PC-3 (cell line): ENCODE measurements at regions not wholly inside any gene's neighbourhood (a gene's known extent, or its start where the extent isn't known, plus 50 kb on each side); places are given as distances from the start of the nearest gene placed in this dataset.

ENCODE experiments used
- ATAC-seq: fragments of 200-7000 bp; cut with Tn5 transposase; 2 replicates; pipeline ENCODE4 v1.9.1; 2020; ENCODE audit warnings: mild to moderate bottlenecking, moderate library complexity
- BruUV-seq: library from RNA; stranded (reverse); fragments of 400-500 nt; replicated peaks from 2 replicates; lab custom pipeline; 2021; lab: Mats Ljungman, UMichigan
- CTCF ChIA-PET: fragments of 300-600 bp; sonication (Branson Sonifier 250); formaldehyde crosslinking; loops from one replicate; lab custom pipeline; 2022; ENCODE audit warnings: antibody characterized with exemption; lab: Charles Lee
- POLR2A ChIA-PET: fragments of 300-600 bp; sonication (Branson Sonifier 250); formaldehyde crosslinking; loops from one replicate; lab custom pipeline; 2022; ENCODE audit warnings: antibody characterized with exemption; ENCODE audit not compliant: unreplicated experiment; lab: Charles Lee
- DNase-seq: peaks from one replicate; pipeline ENCODE4 v3.0.0-alpha.2; 2015
- H2AFZ ChIP-seq: fragments of 300-600 bp; sonication (generic); 2 replicates; pipeline ENCODE4 v1.6.0; 2016; ENCODE audit warnings: antibody characterized with exemption, low read length
- H3F3A ChIP-seq: fragments of 300-600 bp; sonication (generic); one replicate; pipeline ENCODE4 v1.6.0; 2017; ENCODE audit warnings: antibody characterized with exemption, low read length, control low read depth, mild to moderate bottlenecking; ENCODE audit not compliant: unreplicated experiment
- H3K27ac ChIP-seq: fragments of 300-600 bp; sonication (generic); 2 replicates; pipeline ENCODE4 v1.5.1; 2016; ENCODE audit warnings: mild to moderate bottlenecking, low read length
- H3K27me3 ChIP-seq: fragments of 300-600 bp; sonication (generic); 2 replicates; pipeline ENCODE4 v1.6.1; 2016; ENCODE audit warnings: low read length, mixed read lengths
- H3K36me3 ChIP-seq: fragments of 300-600 bp; sonication (generic); 2 replicates; pipeline ENCODE4 v1.6.1; 2016; ENCODE audit warnings: low read depth, mixed run types, low read length, mixed read lengths
- H3K4me1 ChIP-seq: fragments of 300-600 bp; sonication (generic); 2 replicates; pipeline ENCODE4 v1.5.1; 2016; ENCODE audit warnings: low read length; ENCODE audit not compliant: insufficient read depth
- H3K4me2 ChIP-seq: fragments of 300-600 bp; sonication (generic); 2 replicates; pipeline ENCODE4 v1.6.0; 2016; ENCODE audit warnings: low read length
- H3K4me3 ChIP-seq: fragments of 300-600 bp; sonication (generic); 2 replicates; pipeline ENCODE4 v1.5.1; 2016; ENCODE audit warnings: mild to moderate bottlenecking, low read length, mixed read lengths
- H3K79me2 ChIP-seq: fragments of 300-600 bp; sonication (generic); 2 replicates; pipeline ENCODE4 v1.6.1; 2017; ENCODE audit warnings: low read length, mixed read lengths
- H3K9ac ChIP-seq: fragments of 300-600 bp; sonication (generic); 2 replicates; pipeline ENCODE4 v1.6.0; 2016; ENCODE audit warnings: mild to moderate bottlenecking, low read length
- H3K9me2 ChIP-seq: fragments of 300-600 bp; sonication (generic); replicated peaks from 2 replicates; pipeline ENCODE4 v1.6.1; 2016; ENCODE audit warnings: mixed run types, low read length, mixed read lengths
- H3K9me3 ChIP-seq: fragments of 300-600 bp; sonication (generic); 2 replicates; pipeline ENCODE4 v1.6.1; 2016; ENCODE audit warnings: low read length, mixed read lengths
- H4K20me1 ChIP-seq: fragments of 300-600 bp; sonication (generic); 2 replicates; pipeline ENCODE4 v1.6.1; 2016; ENCODE audit warnings: low read length, mixed read lengths
- CTCF ChIP-seq: fragments of 300-600 bp; sonication (generic); conservative IDR thresholded peaks from 2 replicates; pipeline ENCODE4 v1.5.1; 2017; ENCODE audit warnings: antibody characterized with exemption, low read depth, mild to moderate bottlenecking, low read length
- EZH2 ChIP-seq: fragments of 300-600 bp; sonication (generic); IDR thresholded peaks from one replicate; pipeline ENCODE4 v1.6.1; 2017; ENCODE audit warnings: antibody characterized with exemption, mild to moderate bottlenecking, low read length; ENCODE audit not compliant: unreplicated experiment
- EZH2phosphoT487 ChIP-seq: fragments of 300-600 bp; sonication (generic); IDR thresholded peaks from 2 replicates; pipeline ENCODE4 v1.6.1; 2018; ENCODE audit warnings: mild to moderate bottlenecking, antibody characterized with exemption, low read length, borderline replicate concordance
- intact Hi-C: fragments of 100-400 bp; cut with micrococcal nuclease; formaldehyde crosslinking; loops from 2 replicates; pipeline ENCODE4 v1.9.0; 2023

- no peak overlapping the region for H3K9ac ChIP-seq
- no peak overlapping the region for H3K27ac ChIP-seq
- H3K4me2 ChIP-seq: no peak overlapping the region
- ChIA-PET CTCF (no interaction called here), POLR2A (no interaction called here)
- H3K27me3 ChIP-seq: no peaks in the 10 kb centered on the region
- DNase-seq: no peak
- intact Hi-C loops: no loop called here
- H3K79me2 ChIP-seq: no peaks in the 10 kb centered on the region
- ATAC-seq: no peak
- TF ChIP-seq EZH2: no peak
- no peak for TF ChIP-seq EZH2phosphoT487
- no peak for TF ChIP-seq CTCF
- BruUV-seq: no TSS peak
- no peak overlapping the region for H2AFZ ChIP-seq
- H3K9me3 ChIP-seq: no peaks in the 10 kb centered on the region
- no peak overlapping the region for H3K4me3 ChIP-seq
- no peaks in the 10 kb centered on the region for H3K9me2 ChIP-seq
- no peaks in the 10 kb centered on the region for H3F3A ChIP-seq
- no peaks in the 10 kb centered on the region for H3K36me3 ChIP-seq
- no peaks in the 10 kb centered on the region for H3K4me1 ChIP-seq
- no peaks in the 10 kb centered on the region for H4K20me1 ChIP-seq
These were observed 451.1 kb downstream of the FOXO1 start for GRCh38 chr13:40215311-40215710.

- ChIA-PET CTCF (no interaction called here), POLR2A (no interaction called here)
- DNase-seq: no peak
- no peak for TF ChIP-seq EZH2
- no peak for TF ChIP-seq EZH2phosphoT487
- TF ChIP-seq CTCF: no peak
- Histone ChIP-seq H3K9me3 (no peaks in the 10 kb centered on the region), H4K20me1 (no peaks in the 10 kb centered on the region), H3K4me1 (no peaks in the 10 kb centered on the region), H3F3A (no peaks in the 10 kb centered on the region), H3K9ac (no peak overlapping the region), H3K27ac (no peak overlapping the region), H2AFZ (no peak overlapping the region), H3K9me2 (no peaks in the 10 kb centered on the region), H3K36me3 (no peaks in the 10 kb centered on the region), H3K79me2 (no peaks in the 10 kb centered on the region), H3K4me3 (no peak overlapping the region), H3K27me3 (no peaks in the 10 kb centered on the region), H3K4me2 (no peak overlapping the region)
- ATAC-seq: no peak
- intact Hi-C loops: no loop called here
- no TSS peak for BruUV-seq
These were observed 450.7 kb downstream of the FOXO1 start for GRCh38 chr13:40215747-40216146.

GRCh38 chr13:40217675-40218074 is 448.8 kb downstream of the FOXO1 start:
- DNase-seq: no peak
- Histone ChIP-seq H3K4me3 (no peak overlapping the region), H3K36me3 (no peaks in the 10 kb centered on the region), H2AFZ (no peak overlapping the region), H3K27ac (no peak overlapping the region), H3F3A (no peaks in the 10 kb centered on the region), H3K79me2 (no peaks in the 10 kb centered on the region), H3K9ac (no peak overlapping the region), H3K9me2 (no peaks in the 10 kb centered on the region), H3K4me2 (no peak overlapping the region), H3K9me3 (no peaks in the 10 kb centered on the region), H4K20me1 (no peaks in the 10 kb centered on the region), H3K4me1 (no peaks in the 10 kb centered on the region), H3K27me3 (no peaks in the 10 kb centered on the region)
- intact Hi-C loops: no loop called here
- CTCF ChIA-PET: no interaction called here
- TF ChIP-seq CTCF (no peak), EZH2phosphoT487 (no peak), EZH2 (no peak)
- ATAC-seq: no peak
- POLR2A ChIA-PET: no interaction called here
- no TSS peak for BruUV-seq
